GM13976 (cell line): ENCODE measurements at regions not wholly inside any gene's neighbourhood (a gene's known extent, or its start where the extent isn't known, plus 50 kb on each side); places are given as distances from the start of the nearest gene placed in this dataset.

Source experiments
- DNase-seq: peaks from one replicate; pipeline ENCODE4 v3.0.0; 2012; ENCODE audit warnings: low spot score
- CTCF ChIP-seq: IDR thresholded peaks from 2 replicates; pipeline ENCODE4 v1.5.1; 2012; ENCODE audit warnings: borderline replicate concordance, mild to moderate bottlenecking; ENCODE audit not compliant: insufficient read depth; ENCODE audit errors: extremely low read depth, missing control alignments, control extremely low read depth
- in situ Hi-C: fragments of 300-500 bp; cut with MboI; formaldehyde crosslinking; loops from one replicate; pipeline ENCODE4 v1.12.0; 2022; ENCODE audit warnings: low sequenced_read_pairs, mixed read lengths, inconsistent platforms; ENCODE audit not compliant: unreplicated experiment

GRCh38 chr4:181685461-181685860 is 557.7 kb upstream of the TENM3 start:
- TF ChIP-seq CTCF = no peak
- DNase-seq = no peak

GRCh38 chr4:181685911-181686310 is 557.3 kb upstream of the TENM3 start:
- in situ Hi-C loops = no loop called here
- no peak for TF ChIP-seq CTCF
- no peak for DNase-seq

More at GRCh38 chr4:181685461-181685860, 557.7 kb upstream of the TENM3 start:
- in situ Hi-C loops = no loop called here

GRCh38 chr4:181687116-181687515 is 556.1 kb upstream of the TENM3 start:
- DNase-seq = no peak
- no peak for TF ChIP-seq CTCF
- in situ Hi-C loops = no loop called here

GRCh38 chr4:181688432-181688831 is 554.8 kb upstream of the TENM3 start:
- no peak for DNase-seq
- in situ Hi-C loops = no loop called here

GRCh38 chr4:181688872-181689271 is 554.3 kb upstream of the TENM3 start:
- DNase-seq = no peak
- in situ Hi-C loops = no loop called here
- no peak for TF ChIP-seq CTCF

More at GRCh38 chr4:181688432-181688831, 554.8 kb upstream of the TENM3 start:
- no peak for TF ChIP-seq CTCF

DNA sequence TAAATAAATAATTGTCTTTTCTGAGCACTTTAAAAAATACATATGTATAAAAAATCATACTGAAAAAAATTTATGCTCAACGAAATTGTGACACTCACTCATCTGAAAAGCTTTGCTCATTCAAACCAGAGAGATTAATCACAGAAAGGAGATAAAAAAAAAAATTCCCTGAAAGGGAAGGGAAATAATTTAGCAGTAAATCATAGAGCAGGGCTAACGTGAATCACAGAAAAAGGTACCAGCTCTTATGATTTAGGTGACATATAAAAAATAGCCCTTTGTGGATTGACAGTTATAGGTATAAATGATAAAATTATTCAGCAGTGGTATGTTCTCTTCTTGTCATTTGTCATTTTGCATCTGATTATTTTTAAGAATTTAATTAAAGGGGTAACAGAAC is 552.7 kb upstream of the TENM3 start:
- in situ Hi-C loops = no loop called here
- no peak for TF ChIP-seq CTCF
- DNase-seq = no peak

GRCh38 chr4:181692965-181693364 is 550.2 kb upstream of the TENM3 start:
- no peak for TF ChIP-seq CTCF
- no peak for DNase-seq
- in situ Hi-C loops = no loop called here
